Smooth muscle cell of the brain vasculature (primary cell): ENCODE measurements at regions not wholly inside any gene's neighbourhood (a gene's known extent, or its start where the extent isn't known, plus 50 kb on each side); places are given as distances from the start of the nearest gene placed in this dataset.

Experiments used
- DNase-seq: peaks from one replicate; pipeline ENCODE4 v3.0.0-alpha.2; 2012; ENCODE audit warnings: low read depth, low spot score

GRCh38 chr12:66910366-66910974 is 231.6 kb upstream of the GRIP1 start:
- no peak for DNase-seq

DNA sequence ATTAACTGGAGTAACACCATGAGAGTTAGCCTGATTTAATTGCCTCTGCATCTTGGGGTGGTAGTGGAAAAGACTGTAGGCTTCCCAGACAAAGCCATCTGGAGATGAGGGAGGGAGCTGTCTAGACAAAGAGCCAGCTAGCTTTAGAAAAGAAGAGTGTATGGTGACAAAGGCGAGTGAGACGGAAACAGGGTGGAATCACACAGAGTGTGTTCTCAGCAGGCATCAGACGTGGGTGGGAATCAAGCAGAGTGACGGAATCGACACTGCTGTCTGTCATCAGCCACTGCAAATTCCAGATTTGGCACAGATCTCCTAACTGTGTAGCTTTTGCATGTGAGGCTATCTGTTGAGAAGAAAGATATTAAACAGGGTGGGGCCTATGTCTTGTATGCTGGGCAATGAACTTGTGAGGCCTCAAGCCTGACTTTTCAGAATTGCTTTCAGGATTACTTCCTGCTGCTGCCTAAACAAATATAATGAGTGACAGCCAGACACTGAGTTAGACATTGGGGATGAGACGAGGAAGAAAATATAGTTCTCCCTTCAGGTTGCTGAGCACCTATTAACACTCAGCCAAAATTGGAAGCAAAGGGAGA is 236.5 kb upstream of the GRIP1 start:
- no peak for DNase-seq

- no peak for DNase-seq
These were observed 237.3 kb upstream of the GRIP1 start for GRCh38 chr12:66916189-66916588.

DNA sequence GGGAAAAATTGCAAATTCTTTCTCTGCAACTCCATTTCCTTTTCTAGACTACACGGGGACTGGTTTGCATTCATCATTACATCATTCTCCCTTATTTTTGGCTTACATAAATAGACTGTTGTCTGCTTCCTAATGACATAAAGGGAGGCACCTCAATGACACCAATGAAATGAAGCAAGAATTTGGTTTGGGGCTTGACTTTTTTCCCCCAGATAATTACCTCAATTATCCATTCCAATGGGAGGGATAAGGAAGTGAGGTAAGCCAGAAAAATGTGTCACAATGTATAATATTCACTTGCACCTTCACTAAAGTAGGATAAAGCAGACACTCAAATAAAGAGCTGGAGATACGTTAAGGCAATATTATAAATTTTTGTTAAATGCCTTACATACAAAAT is 240.6 kb upstream of the GRIP1 start:
- no peak for DNase-seq

DNA sequence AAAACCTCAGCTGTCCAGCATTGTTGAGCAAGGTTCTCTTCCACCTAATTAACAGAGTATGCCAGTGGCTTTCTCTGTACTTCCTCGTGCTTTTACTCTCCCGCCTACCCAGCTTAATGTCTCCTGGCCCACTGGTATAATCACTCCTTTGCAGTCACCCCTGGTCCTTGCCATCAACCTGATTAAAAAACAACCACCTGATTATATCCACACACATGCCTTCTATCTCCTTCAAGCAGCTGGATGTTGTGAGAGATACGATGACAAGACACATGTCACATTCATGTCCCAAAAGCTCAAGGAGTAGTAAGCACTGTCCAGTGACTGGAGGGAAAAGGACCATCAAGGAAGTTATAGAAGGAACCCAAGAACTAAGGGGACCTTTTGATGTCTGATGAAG is 241.3 kb upstream of the GRIP1 start:
- no peak for DNase-seq

GRCh38 chr12:66921151-66921550 is 242.3 kb upstream of the GRIP1 start:
- DNase-seq = no peak

DNA sequence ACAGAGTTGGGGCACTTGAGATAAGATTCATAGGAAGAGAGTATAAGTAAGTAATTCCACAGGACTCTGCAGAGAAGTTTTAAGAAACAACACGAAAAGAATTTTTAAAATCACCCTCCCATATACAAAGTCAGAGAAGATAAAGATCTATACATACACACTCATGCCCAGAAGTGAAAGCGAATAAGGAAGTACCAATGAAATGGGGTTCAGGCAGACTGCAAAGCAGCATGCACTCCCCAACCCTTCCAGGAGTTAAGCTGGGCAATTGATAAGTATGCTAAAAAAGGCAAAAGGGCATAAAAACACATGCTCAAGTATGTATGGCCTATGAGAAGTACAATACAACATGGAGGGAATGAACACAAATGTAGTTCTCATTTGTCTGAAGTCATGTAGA is 246.2 kb upstream of the GRIP1 start:
- DNase-seq = no peak

- no peak for DNase-seq
These were observed 250.2 kb upstream of the GRIP1 start for GRCh38 chr12:66929121-66929520.

- DNase-seq = no peak
These were observed 252.2 kb upstream of the GRIP1 start for GRCh38 chr12:66931091-66931490.

- no peak for DNase-seq
These were observed 253.2 kb upstream of the GRIP1 start for GRCh38 chr12:66932126-66932525.

GRCh38 chr12:66934302-66935062 is 255.6 kb upstream of the GRIP1 start:
- DNase-seq = no peak

- no peak for DNase-seq
These were observed 262.3 kb upstream of the GRIP1 start for GRCh38 chr12:66941150-66941549.

GRCh38 chr12:66942741-66943465 is 264.0 kb upstream of the GRIP1 start:
- no peak for DNase-seq

GRCh38 chr12:66944365-66944764 is 265.5 kb upstream of the GRIP1 start:
- DNase-seq = no peak

DNA sequence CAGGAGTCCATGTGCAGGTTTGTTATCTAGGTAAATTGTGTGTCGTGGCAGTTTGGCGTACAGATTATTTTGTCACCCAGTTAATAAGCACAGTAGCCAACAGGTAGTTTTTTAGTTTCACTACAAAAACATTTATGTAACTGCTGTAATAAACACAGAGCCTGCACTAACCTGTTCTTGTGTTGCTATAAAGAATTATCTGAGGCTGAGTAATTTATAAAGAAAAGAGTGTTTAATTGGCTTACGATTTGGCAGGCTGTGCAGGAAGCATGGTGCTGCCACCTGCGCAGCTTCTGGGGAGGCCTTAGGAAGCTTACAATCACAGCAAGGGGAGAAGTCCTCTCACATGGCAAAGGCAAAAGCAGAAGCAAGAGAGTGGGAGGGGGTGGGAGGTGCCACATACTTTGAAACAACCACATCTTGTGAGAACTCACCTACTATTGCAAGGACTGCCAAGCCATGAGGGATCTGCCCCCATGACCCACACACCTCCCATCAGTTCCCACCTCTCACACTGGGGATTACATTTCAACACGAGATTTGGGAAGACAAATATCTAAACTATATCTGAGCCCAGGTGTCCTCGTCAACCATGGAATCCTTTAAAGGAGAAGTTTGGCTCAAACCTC is 266.4 kb upstream of the GRIP1 start:
- DNase-seq = no peak

GRCh38 chr12:66947119-66947518 is 268.2 kb upstream of the GRIP1 start:
- no peak for DNase-seq

DNA sequence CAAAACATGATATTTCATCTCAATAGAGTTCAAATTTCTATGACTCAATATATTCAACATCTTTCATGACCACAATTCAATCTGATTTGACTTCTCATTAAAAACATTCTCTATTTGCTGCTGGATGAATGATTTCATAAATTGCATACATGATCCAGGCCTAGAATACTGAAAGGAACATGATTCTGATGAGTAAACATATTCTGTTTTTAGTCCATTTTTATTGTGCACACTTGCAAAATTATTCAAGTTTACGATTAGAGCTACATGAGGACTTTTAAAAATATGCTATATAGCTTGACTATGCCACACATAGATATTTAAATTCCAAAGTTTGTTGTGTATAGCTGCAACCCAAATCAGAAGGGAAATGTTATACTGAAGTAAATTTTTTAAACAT is 273.8 kb upstream of the GRIP1 start:
- no peak for DNase-seq

DNA sequence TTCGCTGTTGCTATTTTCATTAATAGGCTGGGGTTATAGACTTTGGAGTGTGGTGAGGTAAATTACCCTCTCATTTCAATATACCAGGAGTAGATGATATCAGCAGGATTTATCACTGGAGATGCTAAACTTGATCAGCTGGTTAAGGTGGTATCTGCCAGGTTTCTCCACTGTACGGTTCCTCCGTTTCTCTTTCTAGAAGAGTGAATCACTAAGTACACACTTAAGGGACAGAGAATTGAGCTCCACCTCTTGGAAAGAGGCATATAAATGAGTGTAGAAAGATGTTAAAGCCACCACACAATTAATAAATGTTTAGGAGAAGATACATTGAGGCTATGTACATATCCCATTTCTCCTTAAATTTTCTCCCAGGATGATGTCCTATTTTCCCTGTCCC is 277.4 kb upstream of the GRIP1 start:
- no peak for DNase-seq

GRCh38 chr12:66959276-66959675 is 280.4 kb upstream of the GRIP1 start:
- no peak for DNase-seq

- no peak for DNase-seq
These were observed 281.1 kb upstream of the GRIP1 start for GRCh38 chr12:66960006-66960405.

- DNase-seq = no peak
These were observed 282.1 kb upstream of the GRIP1 start for GRCh38 chr12:66960704-66961690.
